ENCODE measurements at regions not wholly inside any gene's neighbourhood (a gene's known extent, or its start where the extent isn't known, plus 50 kb on each side); places are given as distances from the start of the nearest gene placed in this dataset.

DNA sequence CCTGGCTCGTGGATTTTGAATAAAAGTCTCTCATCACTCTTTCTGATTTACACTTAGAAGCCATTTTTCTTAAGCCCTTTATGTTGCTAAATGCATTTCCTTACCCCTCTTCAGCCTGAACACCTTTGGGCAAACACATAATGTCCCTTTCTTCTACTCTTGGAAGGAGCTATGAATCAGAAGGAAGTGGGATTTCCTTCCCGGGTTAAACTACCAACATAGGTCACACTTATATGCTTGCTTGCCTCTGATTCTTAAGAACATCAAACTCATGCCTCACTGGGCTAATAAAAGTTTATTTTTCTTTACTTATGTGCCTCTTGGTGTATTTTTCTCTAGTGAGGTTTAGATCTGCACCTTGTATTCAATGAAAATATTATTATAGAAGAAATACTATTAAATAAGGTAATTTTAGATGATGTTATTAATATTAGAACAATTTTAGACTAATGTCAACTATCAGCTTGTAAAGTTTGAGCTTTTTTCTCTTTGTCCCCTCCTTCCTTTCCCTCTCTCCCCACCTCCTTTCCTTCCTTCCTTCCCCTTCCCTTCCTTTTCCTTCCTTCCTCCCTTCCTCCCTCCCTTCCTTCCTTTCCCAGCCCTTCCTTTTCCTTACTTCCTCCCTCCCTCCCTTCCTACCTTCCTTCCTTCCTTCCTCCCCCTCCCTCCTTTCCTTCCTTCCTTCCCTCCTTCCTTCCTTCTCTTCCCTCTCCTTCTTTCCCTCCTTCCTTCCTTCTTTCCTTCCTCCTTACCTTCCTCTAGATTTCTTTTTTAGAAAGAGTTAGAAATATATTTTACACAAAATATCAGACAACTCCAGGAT is 66.5 kb upstream of the KCNJ6 start:
- Histone ChIP-seq H3K9ac (no peak overlapping the region), H3K9me2 (ENCODE audit: insufficient read depth) (no peaks in the 10 kb centered on the region), H3F3A (ENCODE audit: insufficient read depth) (no peaks in the 10 kb centered on the region), H3K4me1 (ENCODE audit: insufficient read depth) (no peaks in the 10 kb centered on the region), H4K20me1 (ENCODE audit: insufficient read depth) (no peaks in the 10 kb centered on the region), H3K27me3 (replicated peaks; ENCODE audit: insufficient read depth) (peaks cover 26% of the 10 kb centered on the region), H3K4me2 (ENCODE audit: unreplicated experiment) (no peak overlapping the region), H3K9me3 (ENCODE audit: low read depth) (no peaks in the 10 kb centered on the region), H3K36me3 (ENCODE audit: low read depth) (no peaks in the 10 kb centered on the region), H3K79me2 (ENCODE audit: insufficient read depth) (no peaks in the 10 kb centered on the region), H3K4me3 (no peak overlapping the region), H3K27ac (no peak overlapping the region), H2AFZ (no peak overlapping the region)
- in situ Hi-C loops (cut with MboI), result no loop called here
- 42 to 50% methylated on average over 2 of the region's 2 CpGs for WGBS, 2 experiments (ENCODE audit: low coverage in 1 of 2, low lambda C conversion rate in 2 of 2, missing lambda C conversion rate in 2 of 2)
- TF ChIP-seq EZH2phosphoT487 (IDR thresholded peaks at IDR 0.05; ENCODE audit: insufficient read depth, low read depth), result no peak
- no peak for TF ChIP-seq EZH2 (IDR thresholded peaks at IDR 0.05; ENCODE audit: insufficient read depth, poor library complexity, severe bottlenecking)
- no peak for DNase-seq

DNA sequence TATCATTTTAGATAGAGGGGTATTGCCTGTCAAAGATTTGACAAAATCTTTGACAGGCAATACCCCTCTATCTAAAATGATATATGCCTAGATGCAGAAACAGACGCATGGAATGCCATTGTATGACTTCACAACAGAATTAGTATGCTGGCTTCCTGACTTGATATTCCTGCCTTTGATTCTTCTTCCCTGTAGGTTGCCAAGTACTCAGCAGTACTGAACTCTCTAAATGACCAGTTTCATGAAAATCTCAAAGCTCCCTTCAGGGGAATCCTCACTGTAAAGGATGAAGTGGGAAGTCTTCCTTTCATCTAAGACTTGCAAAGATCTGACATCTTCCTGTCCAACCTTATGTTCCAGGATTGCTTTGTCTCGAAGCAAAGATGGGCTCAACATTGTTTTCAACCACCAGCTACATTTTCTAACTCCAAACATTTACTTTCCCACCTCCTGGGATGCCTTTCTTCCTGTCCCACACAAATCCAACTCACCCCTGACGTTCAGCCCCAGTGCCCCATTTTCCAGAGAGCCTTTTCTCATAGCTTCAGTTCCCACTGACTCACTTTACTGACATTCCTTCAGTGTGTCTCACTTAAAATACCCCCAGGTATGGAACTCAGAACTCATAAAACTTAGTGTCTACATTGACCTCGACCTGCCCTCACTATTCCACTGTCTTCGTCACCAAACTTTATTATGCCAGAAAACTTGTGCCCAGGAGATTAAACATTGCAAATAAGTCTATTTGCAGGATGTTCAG is 67.3 kb upstream of the KCNJ6 start:
- Histone ChIP-seq H3K27ac (no peak overlapping the region), H3K4me1 (ENCODE audit: insufficient read depth) (no peaks in the 10 kb centered on the region), H3K79me2 (ENCODE audit: insufficient read depth) (no peaks in the 10 kb centered on the region), H3F3A (ENCODE audit: insufficient read depth) (no peaks in the 10 kb centered on the region), H3K4me2 (ENCODE audit: unreplicated experiment) (no peak overlapping the region), H3K27me3 (replicated peaks; ENCODE audit: insufficient read depth) (peaks cover 26% of the 10 kb centered on the region), H3K36me3 (ENCODE audit: low read depth) (no peaks in the 10 kb centered on the region), H2AFZ (no peak overlapping the region), H3K9me3 (ENCODE audit: low read depth) (no peaks in the 10 kb centered on the region), H4K20me1 (ENCODE audit: insufficient read depth) (no peaks in the 10 kb centered on the region), H3K4me3 (no peak overlapping the region), H3K9ac (no peak overlapping the region), H3K9me2 (ENCODE audit: insufficient read depth) (no peaks in the 10 kb centered on the region)
- WGBS, 2 experiments (ENCODE audit: low coverage in 1 of 2, low lambda C conversion rate in 2 of 2, missing lambda C conversion rate in 2 of 2), result 49 to 61% methylated on average over 5 of the region's 5 CpGs
- in situ Hi-C loops (cut with MboI), result no loop called here
- no peak for DNase-seq
- TF ChIP-seq EZH2phosphoT487 (IDR thresholded peaks at IDR 0.05; ENCODE audit: insufficient read depth, low read depth) (no peak), EZH2 (IDR thresholded peaks at IDR 0.05; ENCODE audit: insufficient read depth, poor library complexity, severe bottlenecking) (no peak)

DNA sequence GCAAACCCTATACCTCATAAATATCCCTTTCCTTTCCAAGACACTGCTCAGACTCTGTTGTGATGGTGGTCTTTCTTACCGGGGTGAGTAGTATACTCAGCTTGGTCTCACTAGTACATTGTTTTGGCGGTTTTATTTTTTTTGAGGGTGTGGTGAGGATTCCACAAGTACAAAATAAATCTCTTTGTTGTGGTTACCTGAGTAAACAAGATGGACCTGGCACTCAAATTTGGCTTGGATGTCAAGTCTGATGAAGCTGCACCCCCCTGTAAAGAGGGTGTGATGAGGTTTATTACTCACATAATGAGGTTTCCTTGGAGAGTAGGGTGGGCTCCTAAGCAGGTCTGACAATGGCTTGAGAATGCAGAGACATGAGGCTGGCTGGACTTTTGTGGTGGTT is 68.2 kb upstream of the KCNJ6 start:
- H3K4me1 ChIP-seq (ENCODE audit: insufficient read depth), result no peaks in the 10 kb centered on the region
- H4K20me1 ChIP-seq (ENCODE audit: insufficient read depth), result no peaks in the 10 kb centered on the region
- in situ Hi-C loops (cut with MboI), result no loop called here
- WGBS, 2 experiments (ENCODE audit: low coverage in 1 of 2, low lambda C conversion rate in 2 of 2, missing lambda C conversion rate in 2 of 2), result 65 to 81% methylated on average over 2 of the region's 2 CpGs
- no peaks in the 10 kb centered on the region for H3K9me2 ChIP-seq (ENCODE audit: insufficient read depth)
- H3K9me3 ChIP-seq (ENCODE audit: low read depth), result no peaks in the 10 kb centered on the region
- H3K36me3 ChIP-seq (ENCODE audit: low read depth), result no peaks in the 10 kb centered on the region
- no peak overlapping the region for H3K4me2 ChIP-seq (ENCODE audit: unreplicated experiment)
- no peak for DNase-seq
- H3K27me3 ChIP-seq (replicated peaks; ENCODE audit: insufficient read depth), result peaks cover 26% of the 10 kb centered on the region
- no peaks in the 10 kb centered on the region for H3K79me2 ChIP-seq (ENCODE audit: insufficient read depth)
- no peaks in the 10 kb centered on the region for H3F3A ChIP-seq (ENCODE audit: insufficient read depth)
- H2AFZ ChIP-seq, result no peak overlapping the region
- H3K9ac ChIP-seq, result no peak overlapping the region
- no peak overlapping the region for H3K27ac ChIP-seq
- H3K4me3 ChIP-seq, result no peak overlapping the region
- TF ChIP-seq EZH2phosphoT487 (IDR thresholded peaks at IDR 0.05; ENCODE audit: insufficient read depth, low read depth), result no peak
- TF ChIP-seq EZH2 (IDR thresholded peaks at IDR 0.05; ENCODE audit: insufficient read depth, poor library complexity, severe bottlenecking), result no peak

DNA sequence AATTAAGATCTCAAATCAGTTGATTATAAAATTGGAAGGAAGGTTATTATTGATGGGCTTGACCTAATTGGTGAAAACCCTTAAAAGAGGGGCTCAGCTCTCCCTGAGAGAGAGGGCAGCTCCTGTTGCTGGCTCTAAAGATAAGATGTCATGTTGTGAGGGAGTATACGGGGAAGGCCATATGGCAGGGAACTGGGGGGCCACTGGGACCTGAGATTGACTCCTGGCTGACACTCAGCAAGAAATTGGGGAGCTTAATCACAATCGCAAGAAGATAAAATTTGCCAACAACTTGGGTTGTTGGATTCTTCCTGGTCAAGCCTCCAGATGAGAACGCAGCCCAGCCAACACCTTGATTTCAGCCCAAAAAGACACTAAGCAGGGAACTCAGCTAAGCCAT is 69.7 kb upstream of the KCNJ6 start:
- DNase-seq, result no peak
- no peak overlapping the region for H3K4me3 ChIP-seq
- in situ Hi-C loops (cut with MboI), result no loop called here
- H3K9me2 ChIP-seq (ENCODE audit: insufficient read depth), result no peaks in the 10 kb centered on the region
- peaks cover 26% of the 10 kb centered on the region for H3K27me3 ChIP-seq (replicated peaks; ENCODE audit: insufficient read depth)
- H3K36me3 ChIP-seq (ENCODE audit: low read depth), result no peaks in the 10 kb centered on the region
- 59 to 63% methylated on average over 3 of the region's 3 CpGs for WGBS, 2 experiments (ENCODE audit: low coverage in 1 of 2, low lambda C conversion rate in 2 of 2, missing lambda C conversion rate in 2 of 2)
- H3F3A ChIP-seq (ENCODE audit: insufficient read depth), result no peaks in the 10 kb centered on the region
- H3K4me2 ChIP-seq (ENCODE audit: unreplicated experiment), result no peak overlapping the region
- no peaks in the 10 kb centered on the region for H3K9me3 ChIP-seq (ENCODE audit: low read depth)
- H3K27ac ChIP-seq, result no peak overlapping the region
- TF ChIP-seq EZH2phosphoT487 (IDR thresholded peaks at IDR 0.05; ENCODE audit: insufficient read depth, low read depth) (no peak), EZH2 (IDR thresholded peaks at IDR 0.05; ENCODE audit: insufficient read depth, poor library complexity, severe bottlenecking) (no peak)
- no peaks in the 10 kb centered on the region for H3K4me1 ChIP-seq (ENCODE audit: insufficient read depth)
- no peak overlapping the region for H3K9ac ChIP-seq
- H2AFZ ChIP-seq, result no peak overlapping the region
- no peaks in the 10 kb centered on the region for H4K20me1 ChIP-seq (ENCODE audit: insufficient read depth)
- H3K79me2 ChIP-seq (ENCODE audit: insufficient read depth), result no peaks in the 10 kb centered on the region
